T47D (cell line): ENCODE measurements at regions not wholly inside any gene's neighbourhood (a gene's known extent, or its start where the extent isn't known, plus 50 kb on each side); places are given as distances from the start of the nearest gene placed in this dataset.

Source experiments
- DNase-seq, 2 experiments: peaks; one replicate each; pipeline versions ENCODE4 v3.0.0 to v3.0.0-alpha.2; 2011 to 2012; ENCODE audit warnings: low read depth in 1 of 2, low spot score in 1 of 2
- JUND ChIP-seq: IDR thresholded peaks from 2 replicates; pipeline ENCODE4 v1.6.1; 2012; ENCODE audit warnings: low read depth
- in situ Hi-C: cut with HindIII; loops from 2 replicates; pipeline ENCODE4 v1.10.0; 2016; ENCODE audit warnings: low sequenced_read_pairs, low pct_unique_long_range_greater_than_20kb

- peak; percentile 39 to 78 for DNase-seq
- in situ Hi-C loops: no loop called here
- TF ChIP-seq JUND: no peak
These were observed 147.2 kb downstream of the DACT1 start for GRCh38 chr14:58784931-58785330.

- in situ Hi-C loops: no loop called here
- no peak for DNase-seq
- TF ChIP-seq JUND: no peak
These were observed 147.9 kb downstream of the DACT1 start for GRCh38 chr14:58785701-58786100.

GRCh38 chr14:58787592-58787991 lies 149.8 kb downstream of the DACT1 start:
- no peak for TF ChIP-seq JUND
- no peak for DNase-seq
- in situ Hi-C loops: no loop called here

GRCh38 chr14:58788655-58789503 lies 151.1 kb downstream of the DACT1 start:
- in situ Hi-C loops: no loop called here
- DNase-seq: no peak

GRCh38 chr14:58789736-58790135 lies 152.0 kb downstream of the DACT1 start:
- no peak for DNase-seq
- in situ Hi-C loops: no loop called here
- no peak for TF ChIP-seq JUND

More at GRCh38 chr14:58788655-58789503, 151.1 kb downstream of the DACT1 start:
- TF ChIP-seq JUND: no peak

GRCh38 chr14:58792416-58792815 lies 154.7 kb downstream of the DACT1 start:
- TF ChIP-seq JUND: no peak
- in situ Hi-C loops: no loop called here
- no peak for DNase-seq

- no peak for DNase-seq
- in situ Hi-C loops: no loop called here
- TF ChIP-seq JUND: no peak
These were observed 155.5 kb downstream of the DACT1 start for GRCh38 chr14:58793131-58793740.

GRCh38 chr14:58794993-58795762 lies 157.4 kb downstream of the DACT1 start:
- no peak for DNase-seq
- TF ChIP-seq JUND: no peak
- in situ Hi-C loops: no loop called here

- no peak for DNase-seq
- no peak for TF ChIP-seq JUND
- in situ Hi-C loops: no loop called here
These were observed 158.7 kb downstream of the DACT1 start for GRCh38 chr14:58796242-58797009.

GRCh38 chr14:58797010-58797429 lies 159.3 kb downstream of the DACT1 start:
- peak; percentile 27 to 58 for DNase-seq
- no peak for TF ChIP-seq JUND
- in situ Hi-C loops: no loop called here

GRCh38 chr14:58798173-58798572 lies 160.4 kb downstream of the DACT1 start:
- no peak for DNase-seq
- TF ChIP-seq JUND: no peak
- in situ Hi-C loops: no loop called here

GRCh38 chr14:58801086-58801485 lies 163.3 kb downstream of the DACT1 start:
- DNase-seq: no peak
- TF ChIP-seq JUND: no peak
- in situ Hi-C loops: no loop called here

- DNase-seq: no peak
- no peak for TF ChIP-seq JUND
- in situ Hi-C loops: no loop called here
These were observed 167.3 kb downstream of the DACT1 start for GRCh38 chr14:58805057-58805456.
